GM20431 (cell line): ENCODE measurements at regions not wholly inside any gene's neighbourhood (a gene's known extent, or its start where the extent isn't known, plus 50 kb on each side); places are given as distances from the start of the nearest gene placed in this dataset.

Experiments
- in situ Hi-C: fragments of 300-500 bp; cut with MseI, MboI; formaldehyde crosslinking; loops from one replicate; pipeline ENCODE4 v1.15.0; 2020; ENCODE audit warnings: low sequenced_read_pairs; ENCODE audit not compliant: unreplicated experiment

DNA sequence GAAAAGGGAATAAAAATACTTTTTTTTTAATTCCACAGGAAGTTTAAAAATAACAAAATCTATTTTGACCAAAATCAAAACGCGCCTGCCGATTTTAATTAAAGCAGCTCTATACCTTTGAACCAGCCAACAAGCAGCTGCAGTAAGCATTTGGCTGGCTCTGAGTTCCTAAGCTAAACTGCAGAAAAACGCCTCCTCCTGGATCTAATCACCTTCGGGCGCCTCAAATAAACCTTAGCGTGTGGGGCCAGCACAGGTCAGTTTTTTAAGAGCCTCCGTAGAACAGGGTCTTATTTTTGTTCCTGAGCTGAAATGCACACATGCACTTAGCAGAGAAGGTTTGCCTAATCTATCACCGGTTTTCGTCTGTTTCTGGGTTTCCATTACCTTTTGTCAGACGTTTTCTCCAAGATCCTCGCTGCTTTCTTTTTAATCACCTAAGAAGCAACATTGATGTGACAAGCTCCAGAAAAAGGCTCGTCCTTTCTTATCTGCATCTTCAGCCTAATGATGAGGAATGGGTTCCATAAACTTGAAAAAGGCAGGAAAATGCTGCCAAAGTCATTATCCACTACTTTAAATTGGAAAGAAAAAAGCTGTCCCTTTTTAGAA is 64.7 kb upstream of the HNRNPA3 start:
- in situ Hi-C loops: loop anchor here (25.0 kb wide), 4 partner anchors 336 to 1011 kb away; partner anchors contain the start of gene HOXD8

DNA sequence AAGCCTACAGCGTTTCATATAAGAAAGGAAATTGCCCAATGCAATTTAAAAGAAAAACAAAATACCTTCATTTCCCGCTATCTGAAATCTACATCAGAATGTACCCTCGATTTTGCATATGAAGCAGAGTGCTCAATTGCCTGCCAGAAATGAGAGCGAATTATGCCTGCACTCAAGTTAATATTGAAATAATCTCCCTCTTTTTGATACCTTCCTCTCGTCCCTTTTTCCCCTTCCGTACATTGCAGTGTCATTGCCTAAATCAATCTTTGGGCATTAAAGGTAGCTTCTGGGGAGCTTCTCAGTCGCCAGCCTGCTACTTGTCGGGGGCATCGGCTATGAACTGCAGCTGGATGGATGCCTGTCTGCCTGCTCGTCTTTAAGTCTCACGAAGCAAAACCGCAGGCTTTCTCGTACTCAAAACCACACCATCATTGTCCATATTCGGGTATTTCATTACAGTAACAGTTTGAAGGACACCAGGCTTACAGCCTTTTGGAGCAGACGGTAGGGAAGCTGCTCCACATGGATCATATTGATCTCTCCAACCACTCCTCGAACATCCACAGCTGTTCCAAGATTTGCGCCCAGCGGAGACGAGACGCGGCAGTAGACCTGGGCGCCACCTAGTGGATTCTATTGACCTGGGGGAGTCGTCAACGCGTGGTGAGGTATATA is 64.0 kb upstream of the HNRNPA3 start:
- in situ Hi-C loops: loop anchor here (25.0 kb wide), 4 partner anchors 336 to 1011 kb away; partner anchors contain the start of gene HOXD8

DNA sequence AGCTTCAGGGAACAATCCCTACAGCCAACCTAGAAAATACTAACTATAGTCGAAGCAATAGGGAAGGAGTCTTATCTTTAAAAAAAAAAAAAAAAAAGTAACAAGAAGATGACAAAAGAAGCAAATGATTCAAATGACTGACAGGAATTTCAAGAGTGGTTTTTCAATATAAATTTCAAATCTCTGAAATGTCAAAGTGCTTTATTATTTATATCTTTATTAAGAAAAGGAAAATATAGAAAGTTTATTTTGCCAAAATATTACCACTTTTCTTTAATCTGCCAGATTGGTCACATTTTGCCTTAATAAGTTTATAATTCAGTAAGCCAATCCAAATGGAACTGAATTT is 63.5 kb upstream of the HNRNPA3 start:
- in situ Hi-C loops: loop anchor here (25.0 kb wide), 4 partner anchors 337 to 1012 kb away; partner anchors contain the start of gene HOXD8

DNA sequence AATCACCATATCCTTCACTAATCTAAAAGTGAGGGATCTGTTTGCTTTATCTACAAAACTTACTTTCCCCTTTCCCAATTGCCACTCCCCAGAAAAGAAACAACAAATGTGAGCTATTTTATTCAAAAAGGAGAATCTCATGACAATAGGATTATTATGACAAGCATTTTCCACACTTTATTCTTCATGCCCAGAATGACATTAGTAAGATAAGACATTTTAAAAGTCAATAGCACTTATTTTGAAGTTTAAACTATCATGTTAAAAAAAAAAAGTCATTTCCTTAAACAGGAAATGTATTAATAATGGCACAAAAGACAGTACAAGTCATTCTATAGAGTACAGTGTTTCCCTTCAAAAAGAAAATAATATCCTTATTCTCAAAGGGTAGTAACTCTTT is 58.8 kb upstream of the HNRNPA3 start:
- in situ Hi-C loops: loop anchor here (25.0 kb wide), 2 partner anchors 183 to 583 kb away; no protein-coding TSS in a partner anchor

DNA sequence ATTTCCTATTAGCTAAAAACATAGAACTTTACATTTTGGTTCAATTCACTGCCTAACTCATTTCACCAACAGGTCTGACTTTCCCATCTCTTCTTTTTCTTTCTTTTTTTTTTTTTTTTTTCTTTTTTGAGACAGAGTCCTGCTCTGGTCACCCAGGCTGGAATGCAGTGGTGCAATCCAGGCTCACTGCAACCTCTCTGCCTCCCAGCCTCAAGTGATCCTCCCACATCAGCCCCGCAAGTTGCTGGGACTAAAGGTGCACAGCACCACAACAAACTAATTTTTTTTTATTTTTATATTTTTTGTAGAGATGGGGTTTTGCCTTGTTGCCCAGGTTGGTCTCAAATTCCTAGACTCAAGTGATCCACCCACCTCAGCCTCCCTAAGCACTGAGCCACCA is 57.8 kb upstream of the HNRNPA3 start:
- in situ Hi-C loops: loop anchor here (25.0 kb wide), 2 partner anchors 182 to 582 kb away; no protein-coding TSS in a partner anchor

DNA sequence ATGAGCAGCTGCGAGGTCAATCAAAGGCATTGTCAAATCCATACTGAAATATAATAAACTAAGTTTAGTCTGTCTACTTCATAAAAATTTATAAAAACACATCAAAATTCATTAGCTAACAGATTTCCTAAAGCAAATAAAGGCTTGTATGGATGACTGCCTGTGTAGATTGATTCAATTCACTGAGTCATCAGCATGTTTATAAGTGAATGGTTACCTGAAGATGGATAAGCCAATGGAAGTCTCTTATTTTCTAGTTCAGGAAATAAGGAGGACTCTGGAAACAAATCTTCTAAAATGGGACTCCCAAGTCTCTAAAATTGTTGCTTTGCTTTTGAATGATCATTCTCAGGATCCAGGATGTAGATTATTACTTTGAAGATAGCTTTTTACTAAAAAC is 57.0 kb upstream of the HNRNPA3 start:
- in situ Hi-C loops: loop anchor here (25.0 kb wide), 2 partner anchors 182 to 582 kb away; no protein-coding TSS in a partner anchor

DNA sequence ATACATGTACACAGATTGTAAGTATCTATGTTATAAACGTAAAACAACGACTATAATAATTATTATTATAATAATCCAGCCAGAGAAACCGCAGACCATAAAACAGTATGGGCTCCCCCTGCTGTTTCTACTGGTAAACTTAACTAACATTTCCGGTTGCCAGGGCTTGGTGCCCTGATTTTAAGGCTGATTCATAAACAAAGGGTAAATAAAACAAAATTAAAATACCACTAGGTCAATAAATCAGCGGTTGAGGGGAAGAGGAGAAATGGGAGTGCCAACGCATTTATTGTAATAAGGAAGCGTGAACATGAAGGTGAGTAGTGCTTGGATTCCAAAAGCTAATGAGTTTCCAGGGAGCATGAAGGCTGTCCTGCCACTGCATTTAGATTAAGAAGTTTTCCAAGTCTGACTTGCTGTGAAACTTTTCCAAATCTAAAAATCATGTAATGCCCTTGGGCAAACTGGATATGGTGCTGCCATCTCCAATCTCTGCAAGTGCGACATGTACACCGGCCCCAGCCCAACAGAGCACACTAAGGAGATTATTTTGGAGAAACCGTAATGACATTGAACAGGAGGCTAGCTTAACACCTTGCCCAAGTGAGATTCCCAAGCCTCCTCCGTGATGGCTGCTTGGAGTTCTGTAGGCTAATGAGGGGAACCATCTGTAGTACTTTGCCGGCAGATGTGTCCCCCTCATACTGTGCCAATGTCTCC is 50.7 kb upstream of the HNRNPA3 start:
- in situ Hi-C loops: loop anchor here (25.0 kb wide), 2 partner anchors 175 to 575 kb away; no protein-coding TSS in a partner anchor
